ENCODE measurements at regions not wholly inside any gene's neighbourhood (a gene's known extent, or its start where the extent isn't known, plus 50 kb on each side); places are given as distances from the start of the nearest gene placed in this dataset.

GRCh38 chr4:10944321-10944720 lies 259.8 kb upstream of the CLNK start:
- peaks cover 14% of the 10 kb centered on the region for H3K9me3 Mint-ChIP-seq (ENCODE audit: low read depth)

GRCh38 chr4:10942156-10942555 lies 257.6 kb upstream of the CLNK start:
- DNase-seq (ENCODE audit: low spot score), result no peak
- H3K27me3 Mint-ChIP-seq (ENCODE audit: low read depth), result peaks cover 3% of the 10 kb centered on the region
- H3K9me3 Mint-ChIP-seq (ENCODE audit: low read depth), result peaks cover 14% of the 10 kb centered on the region
- no peak overlapping the region for H3K4me3 Mint-ChIP-seq (ENCODE audit: unreplicated experiment)
- no peaks in the 10 kb centered on the region for H3K36me3 Mint-ChIP-seq (ENCODE audit: low read depth)
- no peaks in the 10 kb centered on the region for H3K4me1 Mint-ChIP-seq (ENCODE audit: low read depth)
- no peak for TF ChIP-seq CTCF (IDR thresholded peaks at IDR 0.05)
- H3K27ac Mint-ChIP-seq (ENCODE audit: unreplicated experiment), result no peak overlapping the region

More at GRCh38 chr4:10944321-10944720, 259.8 kb upstream of the CLNK start:
- H3K4me1 Mint-ChIP-seq (ENCODE audit: low read depth), result no peaks in the 10 kb centered on the region
- H3K27ac Mint-ChIP-seq (ENCODE audit: unreplicated experiment), result no peak overlapping the region
- no peak for DNase-seq (ENCODE audit: low spot score)
- H3K27me3 Mint-ChIP-seq (ENCODE audit: low read depth), result peaks cover 3% of the 10 kb centered on the region
- TF ChIP-seq CTCF (IDR thresholded peaks at IDR 0.05), result no peak
- H3K36me3 Mint-ChIP-seq (ENCODE audit: low read depth), result no peaks in the 10 kb centered on the region
- no peak overlapping the region for H3K4me3 Mint-ChIP-seq (ENCODE audit: unreplicated experiment)

- DNase-seq (ENCODE audit: low spot score), result no peak
- H3K4me3 Mint-ChIP-seq (ENCODE audit: unreplicated experiment), result no peak overlapping the region
- no peaks in the 10 kb centered on the region for H3K4me1 Mint-ChIP-seq (ENCODE audit: low read depth)
- no peak for TF ChIP-seq CTCF (IDR thresholded peaks at IDR 0.05)
- H3K36me3 Mint-ChIP-seq (ENCODE audit: low read depth), result no peaks in the 10 kb centered on the region
- no peaks in the 10 kb centered on the region for H3K9me3 Mint-ChIP-seq (ENCODE audit: low read depth)
- H3K27ac Mint-ChIP-seq (ENCODE audit: unreplicated experiment), result no peak overlapping the region
- H3K27me3 Mint-ChIP-seq (ENCODE audit: low read depth), result peaks cover 3% of the 10 kb centered on the region
These were observed 245.2 kb upstream of the CLNK start for GRCh38 chr4:10929818-10930217.

GRCh38 chr4:10925996-10926395 lies 241.4 kb upstream of the CLNK start:
- no peak for TF ChIP-seq CTCF (IDR thresholded peaks at IDR 0.05)
- Mint-ChIP-seq H3K9me3 (ENCODE audit: low read depth) (no peaks in the 10 kb centered on the region), H3K36me3 (ENCODE audit: low read depth) (no peaks in the 10 kb centered on the region), H3K4me1 (ENCODE audit: low read depth) (no peaks in the 10 kb centered on the region), H3K4me3 (ENCODE audit: unreplicated experiment) (no peak overlapping the region), H3K27ac (ENCODE audit: unreplicated experiment) (no peak overlapping the region), H3K27me3 (ENCODE audit: low read depth) (peaks cover 3% of the 10 kb centered on the region)
- no peak for DNase-seq (ENCODE audit: low spot score)

GRCh38 chr4:10924274-10924673 lies 239.7 kb upstream of the CLNK start:
- DNase-seq (ENCODE audit: low spot score), result no peak
- peaks cover 3% of the 10 kb centered on the region for H3K27me3 Mint-ChIP-seq (ENCODE audit: low read depth)
- H3K27ac Mint-ChIP-seq (ENCODE audit: unreplicated experiment), result no peak overlapping the region
- no peaks in the 10 kb centered on the region for H3K4me1 Mint-ChIP-seq (ENCODE audit: low read depth)
- H3K4me3 Mint-ChIP-seq (ENCODE audit: unreplicated experiment), result no peak overlapping the region
- TF ChIP-seq CTCF (IDR thresholded peaks at IDR 0.05), result no peak
- no peaks in the 10 kb centered on the region for H3K9me3 Mint-ChIP-seq (ENCODE audit: low read depth)
- H3K36me3 Mint-ChIP-seq (ENCODE audit: low read depth), result no peaks in the 10 kb centered on the region

All from chondrocyte (in vitro differentiated cells).